ENCODE measurements at regions not wholly inside any gene's neighbourhood (a gene's known extent, or its start where the extent isn't known, plus 50 kb on each side); places are given as distances from the start of the nearest gene placed in this dataset.

DNA sequence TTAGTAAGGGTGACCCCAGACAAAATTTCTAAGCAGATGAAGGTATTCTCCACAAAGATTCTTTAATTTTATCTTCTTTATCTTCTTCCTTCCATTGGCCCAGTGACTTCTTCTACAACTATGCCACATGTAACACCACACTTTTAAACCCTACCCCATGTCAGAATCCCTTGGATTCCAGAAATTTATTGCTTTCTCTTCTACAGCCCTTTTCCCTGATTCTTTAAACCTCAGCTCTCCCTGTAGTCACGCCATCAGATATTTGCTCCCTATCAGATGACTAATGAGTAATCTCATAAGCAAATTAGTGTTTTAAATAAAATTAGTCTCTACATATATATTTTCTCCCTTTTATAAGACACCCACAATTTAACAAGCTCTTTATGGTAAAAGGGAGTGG is 423.4 kb upstream of the CHORDC1 start:
- DNase-seq (ENCODE audit: low spot score): no peak
- Mint-ChIP-seq H3K27ac (ENCODE audit: unreplicated experiment) (no peak overlapping the region), H3K36me3 (ENCODE audit: low read depth) (no peaks in the 10 kb centered on the region), H3K4me1 (ENCODE audit: low read depth) (no peaks in the 10 kb centered on the region), H3K27me3 (ENCODE audit: low read depth) (peaks cover 3% of the 10 kb centered on the region), H3K4me3 (ENCODE audit: unreplicated experiment) (no peak overlapping the region), H3K9me3 (ENCODE audit: low read depth) (peaks cover 2% of the 10 kb centered on the region)
- TF ChIP-seq, protein P1, sequence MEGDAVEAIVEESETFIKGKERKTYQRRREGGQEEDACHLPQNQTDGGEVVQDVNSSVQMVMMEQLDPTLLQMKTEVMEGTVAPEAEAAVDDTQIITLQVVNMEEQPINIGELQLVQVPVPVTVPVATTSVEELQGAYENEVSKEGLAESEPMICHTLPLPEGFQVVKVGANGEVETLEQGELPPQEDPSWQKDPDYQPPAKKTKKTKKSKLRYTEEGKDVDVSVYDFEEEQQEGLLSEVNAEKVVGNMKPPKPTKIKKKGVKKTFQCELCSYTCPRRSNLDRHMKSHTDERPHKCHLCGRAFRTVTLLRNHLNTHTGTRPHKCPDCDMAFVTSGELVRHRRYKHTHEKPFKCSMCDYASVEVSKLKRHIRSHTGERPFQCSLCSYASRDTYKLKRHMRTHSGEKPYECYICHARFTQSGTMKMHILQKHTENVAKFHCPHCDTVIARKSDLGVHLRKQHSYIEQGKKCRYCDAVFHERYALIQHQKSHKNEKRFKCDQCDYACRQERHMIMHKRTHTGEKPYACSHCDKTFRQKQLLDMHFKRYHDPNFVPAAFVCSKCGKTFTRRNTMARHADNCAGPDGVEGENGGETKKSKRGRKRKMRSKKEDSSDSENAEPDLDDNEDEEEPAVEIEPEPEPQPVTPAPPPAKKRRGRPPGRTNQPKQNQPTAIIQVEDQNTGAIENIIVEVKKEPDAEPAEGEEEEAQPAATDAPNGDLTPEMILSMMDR (IDR thresholded peaks at IDR 0.05): no peak

DNA sequence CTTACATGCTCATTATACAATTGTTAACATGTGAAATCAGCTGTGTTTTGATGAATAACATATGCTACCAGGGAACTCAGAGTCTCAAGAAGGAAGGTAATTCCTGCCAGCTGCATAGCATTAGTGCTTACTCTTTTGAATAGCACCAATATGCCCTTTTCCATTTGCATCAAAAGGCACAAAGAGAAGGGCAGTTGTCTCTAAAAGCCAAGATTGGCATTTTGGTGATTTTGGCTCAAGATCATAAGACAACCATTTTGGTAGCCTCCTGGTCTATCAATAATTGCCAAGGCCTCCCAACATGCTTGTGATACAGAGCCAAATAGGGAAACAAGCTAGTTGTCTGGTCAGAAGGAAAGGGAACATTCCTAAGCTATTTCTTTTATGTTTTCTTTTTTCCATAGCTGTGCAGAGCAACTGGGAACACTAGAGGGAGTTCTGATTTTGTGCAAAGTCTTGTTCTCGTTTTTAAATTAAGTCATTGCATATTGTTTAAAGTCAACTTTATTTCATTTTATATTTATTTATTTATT is 416.7 kb upstream of the CHORDC1 start:
- TF ChIP-seq, protein P1 (IDR thresholded peaks at IDR 0.05): peak; percentile 80
- H3K27me3 Mint-ChIP-seq (ENCODE audit: low read depth): no peaks in the 10 kb centered on the region
- H3K36me3 Mint-ChIP-seq (ENCODE audit: low read depth): no peaks in the 10 kb centered on the region
- H3K4me1 Mint-ChIP-seq (ENCODE audit: low read depth): peaks cover 7% of the 10 kb centered on the region
- H3K27ac Mint-ChIP-seq (ENCODE audit: unreplicated experiment): no peak overlapping the region
- no peak for DNase-seq (ENCODE audit: low spot score)
- no peaks in the 10 kb centered on the region for H3K9me3 Mint-ChIP-seq (ENCODE audit: low read depth)
- no peak overlapping the region for H3K4me3 Mint-ChIP-seq (ENCODE audit: unreplicated experiment)

DNA sequence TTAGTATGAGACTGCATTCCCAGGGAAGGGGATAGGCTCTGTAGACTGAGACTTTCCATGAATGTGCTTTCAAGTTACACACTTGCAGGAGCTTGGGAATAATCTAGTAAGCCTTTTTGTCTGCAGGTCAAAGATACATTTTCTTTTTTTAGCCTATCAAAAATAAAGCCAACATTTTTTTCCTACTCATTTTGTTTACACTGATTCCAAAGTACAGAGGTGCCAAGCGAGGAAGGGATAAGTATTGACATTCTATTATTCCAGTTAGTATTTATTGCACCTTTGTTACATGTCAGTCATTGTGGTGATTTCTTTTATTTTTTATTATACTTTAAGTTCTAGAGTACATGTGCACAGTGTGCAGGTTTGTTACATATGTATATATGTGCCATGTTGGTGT is 413.0 kb upstream of the CHORDC1 start:
- Mint-ChIP-seq H3K27ac (ENCODE audit: unreplicated experiment) (no peak overlapping the region), H3K27me3 (ENCODE audit: low read depth) (no peaks in the 10 kb centered on the region), H3K4me1 (ENCODE audit: low read depth) (peaks cover 7% of the 10 kb centered on the region), H3K4me3 (ENCODE audit: unreplicated experiment) (no peak overlapping the region), H3K36me3 (ENCODE audit: low read depth) (no peaks in the 10 kb centered on the region), H3K9me3 (ENCODE audit: low read depth) (no peaks in the 10 kb centered on the region)
- no peak for DNase-seq (ENCODE audit: low spot score)
- TF ChIP-seq, protein P1 (IDR thresholded peaks at IDR 0.05): no peak

DNA sequence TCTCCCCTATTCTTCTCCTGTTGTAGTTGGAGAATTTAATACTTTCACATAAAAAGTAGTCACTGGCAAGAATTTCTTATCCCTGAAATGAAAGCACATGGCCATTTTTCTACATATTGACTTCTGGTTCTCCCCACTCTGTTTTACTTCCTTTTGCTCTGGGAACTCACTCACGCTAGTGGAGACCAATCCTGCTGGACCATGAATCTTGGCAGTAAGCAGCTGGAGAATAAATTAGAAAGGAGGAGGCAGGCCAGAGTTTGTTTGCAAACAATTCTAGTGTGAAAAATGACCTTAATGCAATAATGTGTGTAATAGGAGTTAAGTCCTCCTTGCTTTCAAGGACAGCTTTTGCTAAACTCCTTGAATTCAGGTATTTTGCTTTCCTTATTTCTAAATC is 412.3 kb upstream of the CHORDC1 start:
- no peak for DNase-seq (ENCODE audit: low spot score)
- no peak overlapping the region for H3K27ac Mint-ChIP-seq (ENCODE audit: unreplicated experiment)
- no peaks in the 10 kb centered on the region for H3K27me3 Mint-ChIP-seq (ENCODE audit: low read depth)
- H3K9me3 Mint-ChIP-seq (ENCODE audit: low read depth): no peaks in the 10 kb centered on the region
- no peaks in the 10 kb centered on the region for H3K36me3 Mint-ChIP-seq (ENCODE audit: low read depth)
- H3K4me1 Mint-ChIP-seq (ENCODE audit: low read depth): peaks cover 7% of the 10 kb centered on the region
- no peak overlapping the region for H3K4me3 Mint-ChIP-seq (ENCODE audit: unreplicated experiment)
- TF ChIP-seq, protein P1 (IDR thresholded peaks at IDR 0.05): no peak

DNA sequence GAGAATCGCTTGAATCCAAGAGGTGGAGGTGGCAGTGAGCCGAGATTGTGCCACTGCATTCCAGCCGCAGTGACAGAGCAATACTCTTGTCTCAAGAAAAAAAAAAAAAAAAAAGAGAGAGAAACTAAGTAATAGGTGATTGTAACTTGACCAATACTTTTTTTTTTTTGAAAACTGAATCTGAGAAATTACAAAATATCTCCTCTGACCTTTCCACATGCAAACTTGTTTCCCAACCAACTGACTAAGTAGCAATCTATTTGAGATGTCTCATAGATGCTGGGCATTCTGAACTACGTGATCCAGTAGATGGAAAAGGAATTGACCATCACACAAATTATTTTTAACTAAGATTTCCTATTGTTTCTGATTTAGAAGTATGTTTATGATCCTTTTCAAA is 407.3 kb upstream of the CHORDC1 start:
- Mint-ChIP-seq H3K27ac (ENCODE audit: unreplicated experiment) (no peak overlapping the region), H3K4me1 (ENCODE audit: low read depth) (no peaks in the 10 kb centered on the region), H3K4me3 (ENCODE audit: unreplicated experiment) (no peak overlapping the region), H3K9me3 (ENCODE audit: low read depth) (no peaks in the 10 kb centered on the region), H3K36me3 (ENCODE audit: low read depth) (no peaks in the 10 kb centered on the region), H3K27me3 (ENCODE audit: low read depth) (no peaks in the 10 kb centered on the region)
- TF ChIP-seq, protein P1 (IDR thresholded peaks at IDR 0.05): no peak
- DNase-seq (ENCODE audit: low spot score): no peak

Measured in chondrocyte (in vitro differentiated cells).